NK-92 treated with Interleukin-12 subunit alpha and Interleukin-12 subunit beta, amount 100 ng/mL, for 24 hours (cell line): ENCODE measurements at regions not wholly inside any gene's neighbourhood (a gene's known extent, or its start where the extent isn't known, plus 50 kb on each side); places are given as distances from the start of the nearest gene placed in this dataset.

Experiments
- DNase-seq: peaks from one replicate; lab custom pipeline; 2025; lab: John Stamatoyannopoulos, UW

DNA sequence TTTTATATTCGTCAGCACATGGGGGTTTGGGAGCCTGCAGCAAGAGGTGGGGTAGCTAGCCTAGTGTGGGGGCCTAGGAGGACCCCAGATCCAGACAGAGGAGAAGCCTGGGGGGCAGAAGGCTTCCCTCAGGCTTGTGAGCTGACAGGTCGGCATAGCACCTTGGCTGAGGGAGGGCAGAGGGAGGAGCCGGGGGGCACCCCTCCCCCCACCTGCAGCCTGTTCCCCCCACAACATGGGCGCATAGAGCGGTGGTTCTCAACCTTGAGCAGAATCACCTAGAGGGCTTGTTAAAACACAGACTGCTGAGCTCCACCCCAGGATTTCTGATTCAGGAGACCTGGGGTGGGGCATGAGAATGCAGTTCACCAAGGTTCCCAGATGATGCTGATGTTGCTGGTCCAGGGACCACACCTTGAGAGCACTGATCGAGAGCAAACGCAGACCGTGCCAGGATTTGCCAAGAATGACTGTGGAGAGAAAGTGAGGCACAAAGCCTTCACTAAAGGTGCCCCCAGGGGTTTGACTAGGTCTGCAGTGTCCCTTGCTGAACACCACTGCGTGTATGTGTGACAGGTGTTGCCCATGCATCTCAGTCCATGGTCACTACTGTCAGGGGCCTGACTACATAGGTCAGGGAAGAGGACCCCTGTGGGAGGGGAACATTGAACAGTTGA lies 163.3 kb downstream of the MACROH2A1 start:
- no peak for DNase-seq

- no peak for DNase-seq
These were observed 164.2 kb downstream of the MACROH2A1 start for GRCh38 chr5:135234666-135235401.

DNA sequence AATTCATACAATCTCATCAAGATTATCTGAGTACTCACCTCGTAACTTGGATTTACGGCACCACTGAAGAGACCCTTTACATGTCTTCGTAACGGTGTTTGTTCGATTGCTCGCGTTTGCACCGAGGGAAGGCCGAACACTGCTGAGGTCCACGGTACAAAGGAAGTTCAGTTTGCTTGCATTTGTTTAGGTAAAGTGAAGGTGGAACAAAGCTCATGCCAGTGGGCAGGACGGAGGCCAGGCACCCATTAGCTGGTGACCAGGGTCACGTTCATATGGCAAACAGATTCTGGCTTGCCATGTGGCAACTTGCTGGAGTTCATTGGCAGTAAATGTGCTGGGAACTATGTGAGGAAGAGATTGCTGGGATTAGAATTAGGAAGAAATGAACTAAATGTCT lies 164.8 kb downstream of the MACROH2A1 start:
- DNase-seq: no peak

GRCh38 chr5:135233477-135233876 lies 165.6 kb downstream of the MACROH2A1 start:
- no peak for DNase-seq

- DNase-seq: no peak
These were observed 166.1 kb downstream of the MACROH2A1 start for GRCh38 chr5:135232958-135233357.

- DNase-seq: no peak
These were observed 167.7 kb downstream of the MACROH2A1 start for GRCh38 chr5:135231289-135231688.

DNA sequence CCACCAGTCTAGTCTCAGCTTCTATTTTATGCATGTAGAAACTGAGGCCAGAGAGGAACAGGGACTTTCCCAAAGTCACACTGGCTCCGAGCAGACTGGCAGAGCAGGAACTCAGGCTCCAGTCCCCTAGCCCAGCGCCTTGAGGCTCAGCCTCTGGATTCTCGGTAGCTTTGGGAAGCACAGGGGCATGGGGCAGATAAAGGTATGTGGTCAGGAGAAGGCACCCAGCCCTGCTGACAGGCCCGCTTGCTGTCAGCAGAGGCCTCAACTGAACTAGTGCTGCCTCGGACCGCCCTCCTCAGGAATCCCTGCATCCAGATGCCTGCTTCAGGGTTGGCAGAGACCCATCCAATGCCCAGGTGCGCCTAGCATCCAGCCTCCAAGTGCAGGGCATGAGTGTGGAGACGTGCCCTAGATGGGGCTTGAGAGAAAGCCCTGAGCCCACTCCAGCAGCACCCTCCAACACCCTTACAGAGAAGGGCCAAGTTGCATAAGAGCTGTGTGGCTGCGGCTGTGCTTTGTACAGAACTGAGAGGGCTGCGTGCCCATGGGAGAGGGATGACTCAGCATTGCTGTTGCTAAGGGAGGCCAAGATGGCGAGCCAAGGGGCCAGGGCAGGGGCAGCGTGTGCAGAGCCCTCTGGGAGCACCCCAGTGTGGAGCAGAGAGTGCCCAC lies 168.6 kb downstream of the MACROH2A1 start:
- no peak for DNase-seq

DNA sequence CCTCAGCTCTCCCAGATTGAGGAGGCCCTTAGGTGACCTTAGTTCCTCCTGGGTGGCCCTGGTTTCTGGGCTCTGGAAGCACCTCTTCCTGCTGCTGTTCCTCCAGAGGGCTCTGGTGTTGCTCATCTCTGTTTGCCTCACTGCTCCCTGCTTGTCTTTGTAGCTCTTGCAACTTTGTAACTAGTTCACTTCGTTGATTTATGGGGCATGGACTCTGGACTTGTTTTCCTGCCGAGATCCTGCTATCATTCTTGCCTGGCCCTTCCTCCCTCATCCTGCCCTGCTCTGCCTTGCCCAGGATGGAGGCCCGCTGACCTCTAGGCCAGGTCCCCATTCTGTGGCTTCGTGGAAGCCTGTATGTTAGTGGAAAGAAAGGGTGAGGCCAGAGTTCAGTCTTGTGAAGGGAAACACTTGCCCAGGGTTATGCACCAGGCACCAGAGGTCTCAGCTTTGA lies 169.3 kb downstream of the MACROH2A1 start:
- no peak for DNase-seq

- DNase-seq: no peak
These were observed 169.9 kb downstream of the MACROH2A1 start for GRCh38 chr5:135229122-135229521.

- DNase-seq: no peak
These were observed 170.8 kb downstream of the MACROH2A1 start for GRCh38 chr5:135228222-135228621.

- no peak for DNase-seq
These were observed 171.7 kb downstream of the MACROH2A1 start for GRCh38 chr5:135227064-135228022.

DNA sequence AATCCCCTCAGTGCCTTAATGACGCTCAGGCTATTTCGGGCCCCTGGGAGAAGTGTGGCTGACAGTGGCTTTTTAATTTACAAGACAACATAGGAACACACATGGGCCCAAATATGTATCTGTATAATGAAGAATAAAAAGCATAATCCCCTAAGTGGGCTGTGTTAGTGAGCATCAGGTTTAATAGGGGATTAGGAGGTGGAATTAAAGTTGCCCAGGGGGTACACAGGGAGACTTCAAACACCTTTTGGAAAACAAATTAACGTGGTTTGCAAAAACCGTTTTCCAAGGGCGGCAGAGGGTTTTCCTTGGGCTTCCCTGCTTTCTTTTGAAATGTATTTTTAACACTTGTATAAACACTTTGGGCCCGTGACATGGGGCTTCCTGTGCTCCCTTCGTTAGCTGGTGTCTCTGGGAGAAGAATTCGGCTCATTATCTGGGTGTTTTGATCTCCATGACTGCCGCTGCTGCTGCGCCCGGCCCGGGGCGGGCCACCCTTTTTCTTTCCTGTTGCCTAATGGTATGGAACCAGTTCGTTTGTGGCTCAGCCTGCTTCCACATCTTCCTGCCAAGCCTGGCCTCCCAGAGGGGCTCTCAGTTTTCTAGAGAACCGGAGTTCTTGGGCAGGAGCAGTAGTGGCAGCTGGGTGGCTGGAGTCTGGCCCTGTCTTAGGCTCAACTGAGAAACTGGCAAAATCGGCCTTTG lies 173.0 kb downstream of the MACROH2A1 start:
- no peak for DNase-seq

DNA sequence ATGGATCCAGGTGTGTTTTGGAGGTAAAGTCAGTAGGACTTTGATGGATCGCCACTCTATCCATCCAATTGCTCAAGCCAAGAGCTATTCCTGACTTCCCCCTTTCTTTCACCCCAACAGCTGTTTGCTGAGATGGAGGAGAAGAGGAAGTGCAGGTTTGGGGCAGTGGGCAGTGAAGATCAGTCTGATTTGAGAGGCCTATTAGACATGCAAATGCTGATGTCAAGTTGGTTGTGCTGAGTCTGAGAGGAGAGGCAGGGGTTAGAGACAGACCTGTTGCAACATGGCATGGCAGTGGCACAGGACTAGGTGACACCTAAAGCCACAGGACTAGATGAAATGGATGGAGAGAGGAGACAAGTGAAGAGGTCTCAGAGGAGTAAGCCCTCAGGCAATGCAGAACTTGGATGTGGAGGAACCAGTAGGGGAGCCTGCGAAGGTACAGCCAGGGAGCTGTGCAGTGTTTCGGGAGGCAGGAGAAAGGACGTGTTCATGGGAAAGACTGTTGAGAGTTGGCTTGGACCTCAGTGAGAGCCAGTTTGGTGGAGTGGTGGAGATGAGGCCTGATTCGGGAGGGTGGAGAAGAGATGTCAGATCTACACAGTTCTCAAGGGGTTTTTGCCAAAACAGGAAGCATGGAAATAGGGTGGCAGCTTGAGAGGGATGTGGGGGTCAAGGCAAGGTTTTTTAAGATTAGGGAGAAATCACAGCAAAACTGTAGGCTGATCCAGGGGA lies 175.0 kb downstream of the MACROH2A1 start:
- DNase-seq: no peak

- DNase-seq: no peak
These were observed 175.6 kb downstream of the MACROH2A1 start for GRCh38 chr5:135223404-135223803.

DNA sequence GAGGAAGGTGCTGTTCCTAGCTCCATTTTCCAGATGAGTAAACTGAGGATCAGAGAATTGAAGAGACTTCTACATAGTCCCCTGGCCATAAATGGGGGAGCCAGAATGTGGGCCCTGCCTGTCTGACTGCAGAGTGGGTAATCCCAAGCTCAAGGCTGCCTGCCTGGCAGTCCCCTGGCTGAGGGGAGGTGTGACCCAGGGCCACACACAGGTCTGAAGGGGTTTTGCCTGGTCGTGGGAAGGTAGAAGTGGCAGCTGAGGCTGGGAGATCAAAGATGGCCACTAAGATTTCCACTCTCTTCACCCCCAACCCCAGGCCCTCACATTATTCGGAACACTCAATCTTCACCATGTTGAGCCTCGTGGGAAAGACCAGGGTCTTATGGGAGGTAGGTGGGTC lies 176.3 kb downstream of the MACROH2A1 start:
- DNase-seq: no peak

- no peak for DNase-seq
These were observed 176.8 kb downstream of the MACROH2A1 start for GRCh38 chr5:135222171-135222681.

DNA sequence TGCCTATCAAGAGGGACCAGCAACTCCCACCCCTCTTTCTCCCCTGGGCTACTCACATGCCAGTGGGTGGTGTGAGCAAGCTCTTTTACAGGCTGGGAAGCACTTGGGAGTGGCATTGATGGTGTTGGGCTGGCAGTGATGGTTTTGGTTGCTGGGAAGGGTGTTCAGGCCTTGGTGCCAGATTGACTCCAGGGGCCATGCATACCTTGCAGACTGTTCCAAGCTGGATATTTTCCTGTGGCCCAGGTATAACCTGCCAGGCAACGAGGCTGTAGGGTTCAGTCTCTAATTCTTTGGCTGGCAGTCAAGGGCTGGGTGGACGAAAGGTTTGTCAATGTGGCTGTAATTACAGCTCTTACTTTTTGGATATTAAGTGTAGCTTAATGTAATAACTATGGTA lies 177.3 kb downstream of the MACROH2A1 start:
- DNase-seq: no peak

DNA sequence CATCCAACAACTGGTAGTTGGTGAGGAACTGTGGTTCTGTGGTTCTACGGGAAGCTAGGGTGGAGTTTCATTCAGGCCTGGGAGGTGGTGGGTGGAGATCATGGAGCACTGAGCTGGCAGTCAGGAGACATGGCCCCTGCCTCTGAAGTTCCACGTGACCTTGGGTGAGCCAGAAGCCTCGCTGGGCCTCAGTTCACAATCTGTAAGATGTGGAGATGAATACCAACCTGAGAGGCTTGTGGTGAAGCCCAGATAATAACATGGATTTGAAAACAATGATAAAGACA lies 177.9 kb downstream of the MACROH2A1 start:
- DNase-seq: no peak

DNA sequence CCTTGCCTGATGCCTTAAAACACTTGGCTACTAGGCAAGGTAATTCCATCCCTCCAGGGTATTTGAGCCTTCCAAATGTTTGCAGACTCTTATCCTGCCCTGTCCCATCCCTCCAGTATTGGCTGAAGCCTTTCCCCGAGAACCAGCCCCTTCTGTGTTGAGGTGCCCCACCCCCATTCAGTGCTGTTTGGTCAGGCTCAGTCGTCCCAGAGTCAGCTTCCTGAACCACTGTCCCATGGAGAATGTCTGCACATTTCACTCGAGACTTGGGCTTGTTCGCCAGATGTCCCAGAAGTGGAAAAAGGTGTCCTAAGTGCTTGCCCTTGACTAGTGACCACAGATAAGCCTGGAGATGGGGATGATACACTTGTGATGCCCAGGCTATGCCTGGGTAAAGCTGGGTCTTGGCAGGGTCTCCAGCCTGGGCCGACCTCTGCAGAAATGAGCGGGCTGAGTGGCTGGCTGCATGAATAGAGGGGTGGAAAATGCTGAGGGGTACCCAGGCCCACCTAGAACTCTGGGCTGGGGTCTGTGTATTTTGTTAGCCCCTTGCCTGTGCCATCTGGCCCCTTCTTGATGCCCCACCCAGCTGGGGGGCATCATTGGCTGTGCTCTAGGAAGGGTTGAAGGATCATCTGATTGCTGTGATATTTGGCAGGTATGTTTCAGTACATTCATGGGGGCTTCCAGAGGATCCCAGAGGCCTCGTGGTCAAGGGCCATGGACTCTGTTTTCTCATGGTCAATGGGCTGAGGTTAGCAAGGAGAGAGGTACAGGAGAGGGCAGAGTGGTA lies 178.4 kb downstream of the MACROH2A1 start:
- DNase-seq: no peak

- DNase-seq: no peak
These were observed 179.2 kb downstream of the MACROH2A1 start for GRCh38 chr5:135219868-135220267.
